ENCODE measurements at regions not wholly inside any gene's neighbourhood (a gene's known extent, or its start where the extent isn't known, plus 50 kb on each side); places are given as distances from the start of the nearest gene placed in this dataset.

GRCh38 chr2:64792995-64793639 lies 139.4 kb upstream of the SERTAD2 start:
- DNase-seq = no peak
- no peaks in the 10 kb centered on the region for H3K4me1 Mint-ChIP-seq
- H3K27me3 Mint-ChIP-seq = no peaks in the 10 kb centered on the region
- no peaks in the 10 kb centered on the region for H3K9me3 Mint-ChIP-seq
- H3K27ac Mint-ChIP-seq = no peak overlapping the region
- no peak for ATAC-seq
- no peak overlapping the region for H3K4me3 Mint-ChIP-seq

- Mint-ChIP-seq H3K4me3 (no peak overlapping the region), H3K27ac (no peak overlapping the region), H3K4me1 (no peaks in the 10 kb centered on the region), H3K27me3 (no peaks in the 10 kb centered on the region), H3K9me3 (no peaks in the 10 kb centered on the region)
- ATAC-seq (no peak), DNase-seq (no peak)
These were observed 140.0 kb upstream of the SERTAD2 start for GRCh38 chr2:64793701-64794100.

GRCh38 chr2:64794426-64794995 lies 140.8 kb upstream of the SERTAD2 start:
- no peak overlapping the region for H3K27ac Mint-ChIP-seq
- no peaks in the 10 kb centered on the region for H3K9me3 Mint-ChIP-seq
- H3K27me3 Mint-ChIP-seq = no peaks in the 10 kb centered on the region
- no peak overlapping the region for H3K4me3 Mint-ChIP-seq
- no peak for ATAC-seq
- no peak for DNase-seq
- no peaks in the 10 kb centered on the region for H3K4me1 Mint-ChIP-seq

- H3K27me3 Mint-ChIP-seq = no peaks in the 10 kb centered on the region
- H3K4me3 Mint-ChIP-seq = no peak overlapping the region
- no peak overlapping the region for H3K27ac Mint-ChIP-seq
- DNase-seq = no peak
- no peak for ATAC-seq
- no peaks in the 10 kb centered on the region for H3K9me3 Mint-ChIP-seq
- no peaks in the 10 kb centered on the region for H3K4me1 Mint-ChIP-seq
These were observed 141.4 kb upstream of the SERTAD2 start for GRCh38 chr2:64795024-64795592.

- Mint-ChIP-seq H3K27me3 (no peaks in the 10 kb centered on the region), H3K9me3 (no peaks in the 10 kb centered on the region), H3K4me1 (no peaks in the 10 kb centered on the region), H3K4me3 (no peak overlapping the region), H3K27ac (no peak overlapping the region)
- DNase-seq = no peak
- ATAC-seq = no peak
These were observed 143.2 kb upstream of the SERTAD2 start for GRCh38 chr2:64796926-64797325.

- Mint-ChIP-seq H3K27me3 (no peaks in the 10 kb centered on the region), H3K27ac (no peak overlapping the region), H3K9me3 (no peaks in the 10 kb centered on the region), H3K4me3 (no peak overlapping the region), H3K4me1 (no peaks in the 10 kb centered on the region)
- ATAC-seq (no peak), DNase-seq (no peak)
These were observed 144.3 kb upstream of the SERTAD2 start for GRCh38 chr2:64797881-64798575.

GRCh38 chr2:64799592-64800252 lies 146.0 kb upstream of the SERTAD2 start:
- DNase-seq (no peak), ATAC-seq (no peak)
- Mint-ChIP-seq H3K27me3 (no peaks in the 10 kb centered on the region), H3K27ac (no peak overlapping the region), H3K9me3 (no peaks in the 10 kb centered on the region), H3K4me3 (no peak overlapping the region), H3K4me1 (no peaks in the 10 kb centered on the region)

GRCh38 chr2:64803776-64804175 lies 150.1 kb upstream of the SERTAD2 start:
- no peak for DNase-seq
- no peaks in the 10 kb centered on the region for H3K27me3 Mint-ChIP-seq

GRCh38 chr2:64804651-64805050 lies 150.9 kb upstream of the SERTAD2 start:
- ATAC-seq (no peak), DNase-seq (no peak)
- H3K27me3 Mint-ChIP-seq = no peaks in the 10 kb centered on the region
- peaks cover 17% of the 10 kb centered on the region for H3K4me1 Mint-ChIP-seq
- H3K9me3 Mint-ChIP-seq = peaks cover 0 to under 1% of the 10 kb centered on the region in 2 donors
- no peak overlapping the region for H3K27ac Mint-ChIP-seq
- H3K4me3 Mint-ChIP-seq = no peak overlapping the region

More at GRCh38 chr2:64803776-64804175, 150.1 kb upstream of the SERTAD2 start:
- H3K9me3 Mint-ChIP-seq = no peaks in the 10 kb centered on the region
- H3K4me3 Mint-ChIP-seq = no peak overlapping the region
- no peak overlapping the region for H3K27ac Mint-ChIP-seq
- peaks cover 17% of the 10 kb centered on the region for H3K4me1 Mint-ChIP-seq
- no peak for ATAC-seq

GRCh38 chr2:64807417-64807816 lies 153.7 kb upstream of the SERTAD2 start:
- ATAC-seq (peak; percentile 95), DNase-seq (peak; percentile 36 to 55)
- H3K4me3 Mint-ChIP-seq = peak overlapping the region; percentile 4 to 14
- no peaks in the 10 kb centered on the region for H3K27me3 Mint-ChIP-seq
- peaks cover 0 to 3% of the 10 kb centered on the region in 2 donors for H3K9me3 Mint-ChIP-seq
- peak overlapping the region in 1 of 2 donors; percentile 9 for H3K27ac Mint-ChIP-seq
- peaks cover 26% of the 10 kb centered on the region for H3K4me1 Mint-ChIP-seq

- peaks cover 26% of the 10 kb centered on the region for H3K4me1 Mint-ChIP-seq
- H3K27me3 Mint-ChIP-seq = no peaks in the 10 kb centered on the region
- ATAC-seq (no peak), DNase-seq (no peak)
- no peak overlapping the region for H3K27ac Mint-ChIP-seq
- H3K9me3 Mint-ChIP-seq = peaks cover 0 to 3% of the 10 kb centered on the region in 2 donors
- H3K4me3 Mint-ChIP-seq = no peak overlapping the region
These were observed 154.4 kb upstream of the SERTAD2 start for GRCh38 chr2:64808092-64808491.

GRCh38 chr2:64808754-64809153 lies 155.0 kb upstream of the SERTAD2 start:
- no peaks in the 10 kb centered on the region for H3K27me3 Mint-ChIP-seq
- ATAC-seq = no peak
- H3K9me3 Mint-ChIP-seq = peaks cover 0 to 3% of the 10 kb centered on the region in 2 donors
- DNase-seq = no peak
- H3K4me1 Mint-ChIP-seq = peaks cover 26% of the 10 kb centered on the region
- no peak overlapping the region for H3K27ac Mint-ChIP-seq
- H3K4me3 Mint-ChIP-seq = no peak overlapping the region

- DNase-seq (no peak), ATAC-seq (no peak)
- peaks cover 26% of the 10 kb centered on the region for H3K4me1 Mint-ChIP-seq
- H3K27ac Mint-ChIP-seq = no peak overlapping the region
- no peak overlapping the region for H3K4me3 Mint-ChIP-seq
- no peaks in the 10 kb centered on the region for H3K27me3 Mint-ChIP-seq
- H3K9me3 Mint-ChIP-seq = peaks cover 0 to 3% of the 10 kb centered on the region in 2 donors
These were observed 155.5 kb upstream of the SERTAD2 start for GRCh38 chr2:64809216-64809615.

GRCh38 chr2:64812285-64812684 lies 158.6 kb upstream of the SERTAD2 start:
- H3K4me3 Mint-ChIP-seq = no peak overlapping the region
- H3K27me3 Mint-ChIP-seq = no peaks in the 10 kb centered on the region
- H3K4me1 Mint-ChIP-seq = peaks cover 29% of the 10 kb centered on the region
- ATAC-seq = no peak
- DNase-seq = no peak
- peak overlapping the region; percentile 55 to 88 for H3K27ac Mint-ChIP-seq
- H3K9me3 Mint-ChIP-seq = peaks cover 0 to 3% of the 10 kb centered on the region in 2 donors

- DNase-seq = no peak
- no peak for ATAC-seq
- H3K27ac Mint-ChIP-seq = no peak overlapping the region
- peaks cover 32% of the 10 kb centered on the region for H3K4me1 Mint-ChIP-seq
- H3K27me3 Mint-ChIP-seq = no peaks in the 10 kb centered on the region
- no peak overlapping the region for H3K4me3 Mint-ChIP-seq
- peaks cover 0 to 3% of the 10 kb centered on the region in 2 donors for H3K9me3 Mint-ChIP-seq
These were observed 160.3 kb upstream of the SERTAD2 start for GRCh38 chr2:64814007-64814406.
